GM18909 (cell line): ENCODE measurements at regions not wholly inside any gene's neighbourhood (a gene's known extent, or its start where the extent isn't known, plus 50 kb on each side); places are given as distances from the start of the nearest gene placed in this dataset.
"Not testable (repeated sequence)": the region's sequence is repeated elsewhere in the genome, so short reads cannot be mapped to it uniquely, and the experiment has no call there.

Experiments
- ATAC-seq: cut with Tn5 transposase; IDR thresholded peaks from one replicate; pipeline ENCODE4 v1.9.1; 2021; ENCODE audit warnings: mild to moderate bottlenecking; ENCODE audit not compliant: unreplicated experiment, poor library complexity

- not testable (repeated sequence) for ATAC-seq
These were observed 927.9 kb downstream of the PLA2G4A start for GRCh38 chr1:187756684-187757083.

GRCh38 chr1:187759825-187760333 is 931.1 kb downstream of the PLA2G4A start:
- ATAC-seq: no peak

- no peak for ATAC-seq
These were observed 933.4 kb downstream of the PLA2G4A start for GRCh38 chr1:187762118-187762517.

GRCh38 chr1:187763465-187763864 is 934.7 kb downstream of the PLA2G4A start:
- ATAC-seq: no peak

GRCh38 chr1:187763976-187764375 is 935.2 kb downstream of the PLA2G4A start:
- ATAC-seq: no peak

- ATAC-seq: no peak
These were observed 942.6 kb downstream of the PLA2G4A start for GRCh38 chr1:187771396-187771795.

GRCh38 chr1:187773168-187773567 is 944.4 kb downstream of the PLA2G4A start:
- ATAC-seq: no peak

- ATAC-seq: no peak
These were observed 959.0 kb downstream of the PLA2G4A start for GRCh38 chr1:187787736-187788135.

- ATAC-seq: no peak
These were observed 960.0 kb downstream of the PLA2G4A start for GRCh38 chr1:187788718-187789117.

GRCh38 chr1:187790724-187791123 is 962.0 kb downstream of the PLA2G4A start:
- no peak for ATAC-seq

- no peak for ATAC-seq
These were observed 965.8 kb downstream of the PLA2G4A start for GRCh38 chr1:187794561-187794960.

GRCh38 chr1:187809549-187809948 is 980.8 kb downstream of the PLA2G4A start:
- ATAC-seq: no peak

- no peak for ATAC-seq
These were observed 987.9 kb downstream of the PLA2G4A start for GRCh38 chr1:187816646-187817045.

- ATAC-seq: no peak
These were observed 989.0 kb downstream of the PLA2G4A start for GRCh38 chr1:187817782-187818181.

GRCh38 chr1:187819086-187819485 is 990.3 kb downstream of the PLA2G4A start:
- ATAC-seq: no peak

- no peak for ATAC-seq
These were observed 1007.8 kb downstream of the PLA2G4A start for GRCh38 chr1:187836557-187836956.

- ATAC-seq: no peak
These were observed 1009.0 kb downstream of the PLA2G4A start for GRCh38 chr1:187837787-187838186.

- ATAC-seq: no peak
These were observed 1009.9 kb downstream of the PLA2G4A start for GRCh38 chr1:187838335-187839293.

- no peak for ATAC-seq
These were observed 1011.1 kb downstream of the PLA2G4A start for GRCh38 chr1:187839873-187840272.

GRCh38 chr1:187840557-187840956 is 1011.8 kb downstream of the PLA2G4A start:
- ATAC-seq: no peak

- no peak for ATAC-seq
These were observed 1013.8 kb downstream of the PLA2G4A start for GRCh38 chr1:187842406-187843165.
